ENCODE measurements at regions not wholly inside any gene's neighbourhood (a gene's known extent, or its start where the extent isn't known, plus 50 kb on each side); places are given as distances from the start of the nearest gene placed in this dataset.

- no TSS peak for BruUV-seq (replicated peaks)
- H3K36me3 Mint-ChIP-seq (ENCODE audit: insufficient read depth, unreplicated experiment) = no peaks in the 10 kb centered on the region
- no peaks in the 10 kb centered on the region for H3K4me1 Mint-ChIP-seq (ENCODE audit: low read depth, unreplicated experiment)
- no peak overlapping the region for H3K27ac Mint-ChIP-seq (ENCODE audit: unreplicated experiment)
- H3K27me3 Mint-ChIP-seq (ENCODE audit: unreplicated experiment) = no peaks in the 10 kb centered on the region
- intact Hi-C loops (cut with micrococcal nuclease; ENCODE audit: unreplicated experiment) = no loop called here
- CTCF ChIA-PET = no interaction called here
- no peaks in the 10 kb centered on the region for H3K9me3 Mint-ChIP-seq (ENCODE audit: low read depth, unreplicated experiment)
- H3K4me3 Mint-ChIP-seq (ENCODE audit: low read depth, unreplicated experiment) = no peak overlapping the region
- no peak for TF ChIP-seq CTCF (IDR thresholded peaks at IDR 0.05; ENCODE audit: unreplicated experiment)
- no peak for DNase-seq
Measured at GRCh38 chr3:59580499-59580898, 530.7 kb upstream of the CFAP20DC start.

GRCh38 chr3:59578129-59578528 is 528.3 kb upstream of the CFAP20DC start:
- Mint-ChIP-seq H3K9me3 (ENCODE audit: low read depth, unreplicated experiment) (no peaks in the 10 kb centered on the region), H3K4me3 (ENCODE audit: low read depth, unreplicated experiment) (no peak overlapping the region), H3K27me3 (ENCODE audit: unreplicated experiment) (no peaks in the 10 kb centered on the region), H3K36me3 (ENCODE audit: insufficient read depth, unreplicated experiment) (no peaks in the 10 kb centered on the region), H3K27ac (ENCODE audit: unreplicated experiment) (no peak overlapping the region), H3K4me1 (ENCODE audit: low read depth, unreplicated experiment) (no peaks in the 10 kb centered on the region)
- no peak for DNase-seq
- no TSS peak for BruUV-seq (replicated peaks)
- CTCF ChIA-PET = interaction anchor here (0.6 kb wide), 1 partner anchor 269 kb away, joined by 3 read pairs; no protein-coding TSS in a partner anchor
- intact Hi-C loops (cut with micrococcal nuclease; ENCODE audit: unreplicated experiment) = loop anchor here (10.0 kb wide), 2 partner anchors 583 to 1807 kb away; no protein-coding TSS in a partner anchor
- TF ChIP-seq CTCF (IDR thresholded peaks at IDR 0.05; ENCODE audit: unreplicated experiment) = no peak

GRCh38 chr3:59576606-59577005 is 526.8 kb upstream of the CFAP20DC start:
- no peaks in the 10 kb centered on the region for H3K36me3 Mint-ChIP-seq (ENCODE audit: insufficient read depth, unreplicated experiment)
- intact Hi-C loops (cut with micrococcal nuclease; ENCODE audit: unreplicated experiment) = loop anchor here (10.0 kb wide), 2 partner anchors 582 to 1808 kb away; no protein-coding TSS in a partner anchor

GRCh38 chr3:59575113-59576001 is 525.5 kb upstream of the CFAP20DC start:
- Mint-ChIP-seq H3K4me3 (ENCODE audit: low read depth, unreplicated experiment) (no peak overlapping the region), H3K4me1 (ENCODE audit: low read depth, unreplicated experiment) (no peaks in the 10 kb centered on the region), H3K9me3 (ENCODE audit: low read depth, unreplicated experiment) (peaks cover 2% of the 10 kb centered on the region), H3K27me3 (ENCODE audit: unreplicated experiment) (peaks cover 8% of the 10 kb centered on the region), H3K27ac (ENCODE audit: unreplicated experiment) (no peak overlapping the region), H3K36me3 (ENCODE audit: insufficient read depth, unreplicated experiment) (no peaks in the 10 kb centered on the region)
- peak; percentile 80 for TF ChIP-seq CTCF (IDR thresholded peaks at IDR 0.05; ENCODE audit: unreplicated experiment)
- DNase-seq = peak; percentile 80
- CTCF ChIA-PET = interaction anchor here (0.5 to 1.5 kb wide), 3 partner anchors 282 to 1806 kb away, joined by 4 to 5 read pairs (median 5); no protein-coding TSS in a partner anchor
- no TSS peak for BruUV-seq (replicated peaks)
- intact Hi-C loops (cut with micrococcal nuclease; ENCODE audit: unreplicated experiment) = loop anchor here (2.0 to 10.0 kb wide), 4 partner anchors 281 to 1809 kb away; no protein-coding TSS in a partner anchor

More at GRCh38 chr3:59576606-59577005, 526.8 kb upstream of the CFAP20DC start:
- H3K27ac Mint-ChIP-seq (ENCODE audit: unreplicated experiment) = no peak overlapping the region
- H3K4me1 Mint-ChIP-seq (ENCODE audit: low read depth, unreplicated experiment) = no peaks in the 10 kb centered on the region
- no peaks in the 10 kb centered on the region for H3K9me3 Mint-ChIP-seq (ENCODE audit: low read depth, unreplicated experiment)
- CTCF ChIA-PET = no interaction called here
- TF ChIP-seq CTCF (IDR thresholded peaks at IDR 0.05; ENCODE audit: unreplicated experiment) = no peak
- no peak overlapping the region for H3K4me3 Mint-ChIP-seq (ENCODE audit: low read depth, unreplicated experiment)
- no peak for DNase-seq
- no peaks in the 10 kb centered on the region for H3K27me3 Mint-ChIP-seq (ENCODE audit: unreplicated experiment)
- no TSS peak for BruUV-seq (replicated peaks)

All from Calu3 (cell line).